ENCODE measurements at regions not wholly inside any gene's neighbourhood (a gene's known extent, or its start where the extent isn't known, plus 50 kb on each side); places are given as distances from the start of the nearest gene placed in this dataset.

DNA sequence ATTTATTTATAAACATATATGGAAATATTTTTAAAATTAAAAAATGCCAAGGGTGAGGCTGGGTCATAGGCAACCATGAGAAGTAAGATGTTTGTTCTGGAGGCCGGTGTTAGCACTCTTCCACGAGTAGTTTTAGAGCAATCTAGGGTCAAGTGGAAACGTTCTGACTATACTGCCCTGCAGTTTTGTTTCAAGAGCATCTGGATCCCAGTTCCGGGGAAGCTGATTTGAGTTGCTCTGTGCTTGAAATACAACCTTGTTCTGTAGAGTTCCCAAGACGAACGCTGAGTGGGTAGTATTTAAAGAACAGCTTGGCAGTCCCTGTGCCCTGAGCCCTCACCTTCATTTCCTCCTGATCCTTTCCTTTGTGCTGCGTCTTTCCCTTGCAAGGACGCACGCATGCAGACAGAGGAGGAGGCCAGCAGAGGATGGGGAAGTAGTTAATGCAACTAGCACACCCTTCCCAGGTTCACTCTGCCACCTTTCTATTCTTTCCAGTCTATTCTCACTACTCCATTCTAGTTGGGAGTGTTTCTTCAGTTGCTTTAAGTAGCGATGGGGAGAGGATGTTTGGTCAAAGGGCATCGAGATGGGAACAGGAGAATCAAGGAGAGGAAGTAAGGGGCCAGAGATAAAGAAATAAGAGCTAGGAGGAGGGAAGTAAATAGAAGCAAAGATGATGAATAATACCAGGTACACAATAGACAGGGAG is 68.3 kb upstream of the ZSWIM6 start:
- DNase-seq, result no peak

DNA sequence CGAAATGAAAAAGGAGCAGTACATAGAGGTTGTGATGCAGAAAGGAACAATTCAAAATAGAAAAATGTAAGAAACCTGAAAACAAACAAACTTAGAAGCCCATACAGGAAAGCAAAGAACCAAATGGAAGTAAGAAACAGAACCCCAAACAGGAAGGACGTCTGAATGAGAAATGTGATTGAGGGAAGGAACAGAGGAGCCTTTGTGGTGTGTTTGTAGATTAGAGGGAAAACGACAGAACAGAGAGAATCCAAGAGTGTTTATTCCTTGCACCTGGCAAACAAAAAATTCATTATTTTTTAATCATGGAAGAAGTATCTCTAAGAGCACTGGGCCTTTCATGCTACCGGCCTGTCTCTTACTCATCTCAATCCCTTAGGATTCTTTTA is 67.8 kb upstream of the ZSWIM6 start:
- DNase-seq, result no peak

DNA sequence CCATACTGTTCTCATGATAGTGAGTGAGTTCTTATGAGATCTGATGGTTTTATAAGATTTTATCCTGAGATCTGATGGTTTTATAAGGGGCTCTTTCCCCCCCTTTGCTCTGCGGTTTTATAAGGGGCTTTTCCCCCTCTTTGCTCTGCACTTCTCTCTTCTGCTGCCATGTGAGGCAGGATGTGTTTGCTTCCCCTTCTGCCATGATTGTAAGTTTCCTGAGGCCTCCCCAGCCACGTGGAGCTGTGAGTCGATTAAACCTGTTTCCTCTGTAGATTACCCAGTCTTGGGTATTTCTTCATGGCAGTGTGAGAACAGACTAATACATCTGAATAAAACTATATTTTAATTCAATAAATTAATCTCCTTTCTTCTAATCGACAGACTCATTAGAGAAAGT is 64.9 kb upstream of the ZSWIM6 start:
- DNase-seq, result no peak

DNA sequence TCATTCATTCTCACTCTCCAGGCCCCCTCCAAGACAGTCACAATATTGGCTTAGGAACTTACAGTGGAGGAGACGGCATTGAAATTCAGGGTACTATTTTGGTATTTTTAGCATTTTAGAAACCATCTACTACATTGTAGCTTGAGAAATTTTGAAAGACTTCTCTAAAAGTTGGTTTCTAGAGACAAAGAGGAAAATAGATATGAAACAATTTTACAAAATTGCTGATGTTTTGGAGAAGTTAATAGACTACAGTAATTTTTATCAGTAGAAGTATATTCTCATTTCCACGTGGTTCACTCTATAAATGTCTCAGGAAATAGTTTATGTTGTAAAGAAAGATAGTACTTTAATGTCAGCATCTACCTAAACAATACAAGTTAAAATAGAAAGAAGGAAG is 63.2 kb upstream of the ZSWIM6 start:
- peak in 1 of 2 donors; percentile 66 for DNase-seq

DNA sequence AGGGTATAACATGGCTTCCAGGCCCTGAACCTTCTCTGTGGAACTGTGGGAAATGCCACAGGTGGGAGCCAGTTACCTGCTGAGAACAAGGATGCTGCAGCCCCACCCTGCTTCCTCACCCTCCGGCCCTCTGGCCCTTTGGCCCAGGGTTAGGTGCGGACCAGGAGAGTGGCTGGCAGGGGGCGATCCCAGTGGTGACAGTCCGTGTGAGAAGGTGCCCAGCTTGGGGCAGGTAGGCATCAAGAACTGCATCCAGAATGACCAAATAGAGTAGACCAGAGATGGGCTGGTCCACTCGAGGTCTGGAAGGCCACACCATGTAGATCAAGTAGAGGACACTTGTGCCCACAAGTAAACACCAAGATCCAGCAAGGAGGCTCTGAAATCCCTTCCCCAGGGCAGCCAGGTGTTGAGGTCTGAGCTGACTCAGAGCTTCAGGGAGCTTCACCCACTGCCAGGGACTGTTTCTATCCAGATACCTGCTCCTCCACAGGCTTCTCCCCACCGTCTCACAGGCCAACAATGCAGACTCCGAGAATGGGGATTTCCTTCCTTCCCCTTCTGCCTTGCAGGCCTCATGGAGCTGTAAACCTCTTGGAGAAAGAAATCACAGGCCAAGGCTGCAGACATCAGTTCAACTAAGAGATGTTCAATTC is 61.4 kb upstream of the ZSWIM6 start:
- DNase-seq, result no peak

DNA sequence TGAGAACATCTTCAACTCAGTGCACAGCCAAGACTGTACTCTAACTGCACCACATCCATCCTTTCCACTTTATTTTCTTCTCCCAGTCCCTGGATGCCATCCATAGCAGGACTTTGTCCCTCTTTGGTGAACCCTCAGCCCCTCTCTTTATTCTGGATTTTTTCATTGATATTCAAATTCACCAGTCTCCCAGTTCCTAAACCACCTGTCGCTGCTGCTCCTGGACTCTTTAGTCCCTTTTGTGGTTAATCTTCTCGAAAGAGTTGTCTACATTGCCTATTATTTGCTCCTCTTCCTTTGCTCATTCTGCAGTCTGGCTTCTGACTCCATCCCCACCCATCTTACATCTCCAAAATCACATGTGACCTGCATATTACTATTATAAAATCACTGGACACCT is 59.4 kb upstream of the ZSWIM6 start:
- DNase-seq, result no peak

DNA sequence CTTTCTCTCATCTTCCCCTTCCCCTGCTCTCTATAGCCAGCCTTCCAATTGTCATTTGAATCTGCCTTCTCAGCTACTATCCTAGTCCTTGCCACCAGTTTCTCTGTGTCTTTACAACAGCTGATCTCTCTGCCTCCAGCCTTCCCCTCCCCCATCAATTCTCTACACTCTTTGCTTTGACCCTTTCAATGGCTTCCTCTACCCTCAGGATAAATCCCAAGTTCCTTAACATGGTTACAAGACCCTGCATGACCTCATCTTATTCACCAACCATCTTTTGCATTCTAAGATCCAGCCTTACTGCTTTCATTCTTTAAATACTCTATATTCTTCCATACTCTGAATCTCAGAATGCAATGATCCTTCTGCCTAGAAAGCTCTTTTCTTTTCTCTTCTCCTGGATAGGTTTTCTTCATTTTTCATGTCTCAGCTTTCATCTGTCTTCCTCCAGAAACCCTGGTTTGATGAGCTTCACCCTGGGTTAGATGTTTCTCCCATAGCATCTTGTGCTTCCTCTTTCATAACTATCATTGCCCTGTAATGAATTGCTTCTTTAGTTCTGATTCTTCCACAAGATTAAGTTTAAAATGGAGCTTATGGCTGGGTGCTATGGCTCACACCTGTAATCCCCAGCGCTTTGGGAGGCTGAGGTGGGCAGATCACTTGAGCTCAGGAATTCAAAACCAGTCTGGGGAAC is 58.6 kb upstream of the ZSWIM6 start:
- DNase-seq, result no peak

DNA sequence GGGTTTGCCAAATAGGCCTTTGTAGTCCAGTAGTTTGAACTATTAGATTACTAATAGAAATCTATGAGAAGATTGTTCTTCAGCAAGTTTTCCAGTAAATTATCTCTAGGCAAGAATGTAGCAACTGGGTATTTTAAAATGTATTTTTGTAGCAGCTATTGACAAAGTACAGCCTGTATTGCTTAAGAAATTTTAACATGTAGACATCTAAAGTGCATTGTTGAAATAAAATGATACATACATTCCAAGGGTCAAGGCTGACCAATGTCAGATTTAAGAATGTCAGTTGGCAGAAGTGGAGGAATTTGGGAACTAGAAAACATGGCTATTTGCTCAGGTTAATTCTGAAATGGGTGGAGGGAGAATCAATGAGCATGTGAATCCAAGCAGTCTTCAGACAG is 57.5 kb upstream of the ZSWIM6 start:
- DNase-seq, result peak in 1 of 2 donors; percentile 44

DNA sequence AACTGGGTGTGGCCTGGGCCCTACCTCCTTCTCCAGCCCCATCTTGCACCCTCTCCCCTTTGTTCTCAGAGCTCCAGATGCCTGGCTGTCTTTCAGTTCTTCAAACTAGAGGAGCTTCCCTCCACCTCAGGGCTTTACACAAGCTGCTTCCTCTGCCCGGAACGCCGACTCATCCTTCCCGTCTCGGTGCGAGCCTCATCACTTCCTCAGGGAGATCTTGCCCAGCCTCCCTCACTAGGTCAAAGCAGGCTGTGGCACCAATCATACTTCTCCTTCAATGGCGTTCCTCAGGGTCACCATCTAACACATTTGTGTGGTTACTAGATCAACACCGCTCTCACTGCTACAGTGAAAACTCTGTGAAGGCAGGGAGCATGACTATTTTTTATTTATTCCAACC is 56.2 kb upstream of the ZSWIM6 start:
- peak; percentile 96 for DNase-seq

DNA sequence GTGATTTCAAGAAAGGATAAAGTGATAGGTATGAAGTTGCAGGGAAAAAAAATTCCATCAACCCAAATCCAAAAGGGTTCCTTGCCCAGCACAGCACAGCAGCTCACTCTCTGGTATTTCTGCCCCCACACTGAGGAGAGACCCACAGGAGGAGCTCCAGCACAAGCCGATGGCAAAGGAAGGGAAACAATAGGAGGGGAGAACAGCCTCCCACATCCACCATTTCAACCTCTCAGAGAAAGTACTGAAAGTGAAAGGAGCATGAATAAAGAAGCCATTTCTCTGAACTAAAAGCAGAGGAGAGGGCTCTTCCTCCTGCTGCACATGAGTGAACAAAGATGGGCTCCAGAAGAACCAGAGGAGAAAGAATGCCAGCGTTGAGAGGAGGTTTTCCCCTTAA is 54.9 kb upstream of the ZSWIM6 start:
- DNase-seq, result peak; percentile 37 to 38

DNA sequence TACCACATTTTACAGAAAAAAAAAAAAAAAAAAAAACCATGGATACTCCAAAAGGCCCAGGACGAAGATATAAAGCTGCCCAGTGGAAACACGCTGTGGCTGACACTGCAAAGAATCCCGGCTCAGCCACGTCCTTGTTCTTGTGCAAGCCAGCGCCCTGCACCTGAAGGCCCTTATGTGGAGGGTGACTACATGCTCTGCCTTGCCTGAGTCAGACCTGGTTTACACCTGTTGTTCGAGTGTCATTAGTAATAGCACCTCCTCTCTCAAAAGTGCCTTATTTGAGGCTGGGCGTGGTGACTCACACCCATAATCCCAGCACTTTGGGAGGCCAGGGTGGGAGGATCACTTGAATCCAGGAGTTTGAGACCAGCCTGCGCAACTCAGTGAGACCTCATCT is 54.3 kb upstream of the ZSWIM6 start:
- no peak for DNase-seq

DNA sequence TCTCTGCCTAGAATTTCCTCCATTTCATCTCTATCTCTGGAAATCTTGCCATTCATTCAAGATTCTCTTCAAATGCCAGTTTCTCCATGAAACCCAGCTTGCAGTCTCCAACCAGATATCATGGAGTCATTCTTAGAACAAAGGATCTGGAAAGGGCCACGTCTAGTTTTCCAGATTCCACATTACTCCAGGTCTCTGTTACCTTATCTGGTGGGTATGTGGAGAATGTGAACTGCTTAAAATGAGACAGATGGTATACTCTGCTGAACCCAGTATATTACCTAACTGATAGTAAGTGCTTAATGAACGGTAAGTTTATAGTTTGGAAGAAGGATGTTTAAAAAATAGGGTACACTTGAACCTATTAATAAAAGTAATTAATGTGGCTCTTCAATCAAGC is 52.3 kb upstream of the ZSWIM6 start:
- no peak for DNase-seq

DNA sequence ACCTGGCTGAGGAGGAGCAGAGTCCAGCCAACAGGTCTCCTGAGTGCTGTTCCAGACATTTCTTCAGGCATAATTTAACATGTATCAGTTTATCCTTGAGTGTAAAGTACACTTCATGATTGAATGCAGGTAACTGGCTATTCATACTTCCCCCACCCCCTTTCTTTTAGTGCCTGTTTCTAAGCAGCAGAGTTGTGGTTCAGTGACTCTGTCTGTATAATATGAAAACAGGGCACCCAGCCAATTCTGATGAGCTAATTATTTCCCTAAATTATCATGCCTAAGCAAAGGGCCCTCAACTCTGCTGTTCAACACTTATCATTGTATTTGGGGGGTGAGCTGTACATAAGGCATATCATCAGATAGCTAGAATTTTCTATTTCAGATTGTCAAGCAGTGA is 51.9 kb upstream of the ZSWIM6 start:
- peak; percentile 49 to 68 for DNase-seq

DNA sequence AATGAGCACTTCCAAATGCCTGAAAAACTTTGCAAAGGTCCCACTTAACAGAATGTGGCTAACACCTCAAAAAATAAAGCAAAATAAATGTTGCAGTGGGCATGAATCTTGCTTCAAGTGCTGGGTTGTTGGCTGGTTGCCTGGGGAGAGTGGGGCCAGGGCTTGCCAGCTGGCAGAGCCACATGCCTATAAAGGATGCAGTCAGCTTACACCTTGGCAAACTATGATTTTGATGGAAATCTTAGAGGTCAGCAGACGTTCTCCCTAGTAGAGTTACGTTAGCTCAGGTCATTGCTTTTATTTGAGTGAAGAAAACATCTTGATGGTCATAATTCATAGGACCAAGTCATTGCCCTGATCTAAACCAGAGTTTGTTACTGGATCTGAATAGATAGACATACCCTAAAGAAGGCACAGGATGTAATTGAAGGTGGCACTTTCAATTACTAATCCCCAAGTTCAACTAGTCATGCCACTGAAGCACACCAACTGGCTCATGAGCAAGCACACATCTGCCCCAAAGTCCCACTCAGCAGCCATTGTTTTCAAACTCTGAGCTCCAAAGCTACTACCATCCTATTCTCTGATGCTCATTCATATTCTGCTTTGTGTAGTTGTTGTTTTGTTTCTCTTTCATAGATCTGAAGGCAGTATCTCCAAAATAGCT is 51.2 kb upstream of the ZSWIM6 start:
- DNase-seq, result no peak

DNA sequence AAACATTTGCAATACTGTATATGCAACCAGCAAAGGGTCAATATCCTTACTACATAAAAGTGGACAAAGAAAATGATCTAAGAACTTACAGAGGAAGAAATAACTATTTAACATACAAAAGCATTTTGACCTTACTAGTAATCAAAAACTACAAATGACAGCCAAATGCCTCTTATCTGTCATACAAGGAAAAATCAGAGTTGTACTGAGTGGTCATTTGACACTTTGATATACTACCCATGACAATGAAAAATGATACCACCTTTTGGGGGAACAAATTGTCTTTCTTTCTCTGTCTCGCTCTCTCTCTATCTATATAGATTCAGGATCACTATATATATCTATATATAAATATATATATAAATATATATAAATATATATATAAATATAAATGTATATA is 50.4 kb upstream of the ZSWIM6 start:
- DNase-seq, result no peak

Measured in inflammatory macrophage (primary cell).